HG02798 (cell line): ENCODE measurements at regions not wholly inside any gene's neighbourhood (a gene's known extent, or its start where the extent isn't known, plus 50 kb on each side); places are given as distances from the start of the nearest gene placed in this dataset.
"Not testable (repeated sequence)": the region's sequence is repeated elsewhere in the genome, so short reads cannot be mapped to it uniquely, and the experiment has no call there.

Experiments
- ATAC-seq: cut with Tn5 transposase; IDR thresholded peaks from one replicate; pipeline ENCODE4 v1.9.1; 2021; ENCODE audit warnings: mild to moderate bottlenecking; ENCODE audit not compliant: unreplicated experiment, poor library complexity

DNA sequence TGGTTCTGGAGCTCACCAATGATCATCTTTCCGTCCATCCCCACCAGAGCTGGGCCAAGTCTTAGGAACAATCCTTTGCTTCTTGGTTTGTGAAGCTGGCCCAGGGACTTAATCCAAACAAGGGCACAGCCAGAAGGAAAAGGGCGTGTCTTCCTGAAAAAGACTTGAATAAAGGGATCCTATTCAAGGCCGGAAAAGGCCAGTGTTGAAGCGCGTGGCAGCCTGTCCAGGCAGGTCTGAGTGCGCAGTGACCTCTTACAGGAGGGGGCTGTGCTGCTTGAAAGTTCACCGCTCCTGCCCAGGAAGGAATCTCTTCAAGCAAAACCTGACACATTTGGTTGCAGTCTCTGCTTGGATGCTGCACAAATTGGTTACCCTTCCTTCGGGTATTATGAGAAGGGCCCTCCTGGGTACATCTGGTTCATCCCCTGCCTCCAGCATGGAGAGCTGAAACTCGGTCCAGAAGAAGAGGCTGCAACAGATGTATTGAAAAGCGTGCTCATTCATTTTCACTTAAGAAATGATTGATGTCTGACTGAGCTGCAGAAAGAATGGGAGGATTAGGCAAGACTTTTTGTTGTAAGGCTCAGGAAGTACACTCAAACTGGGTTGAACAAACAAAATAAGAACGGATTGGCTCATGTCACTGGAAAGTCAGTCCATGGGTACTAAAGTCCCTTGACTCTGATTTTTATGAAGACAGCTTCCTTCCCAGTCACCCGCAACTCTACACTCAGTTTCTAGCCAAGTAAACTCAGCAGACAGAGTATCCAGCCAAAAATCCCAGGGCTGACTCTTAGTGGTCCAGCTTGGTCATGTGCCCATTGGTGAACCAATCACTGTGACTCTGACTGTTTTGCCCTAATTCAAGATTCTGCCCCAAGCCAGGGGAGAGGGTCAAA lies 136.3 kb downstream of the TFAP2C start:
- ATAC-seq, result no peak

- no peak for ATAC-seq
These were observed 137.4 kb downstream of the TFAP2C start for GRCh38 chr20:56766528-56766927.

DNA sequence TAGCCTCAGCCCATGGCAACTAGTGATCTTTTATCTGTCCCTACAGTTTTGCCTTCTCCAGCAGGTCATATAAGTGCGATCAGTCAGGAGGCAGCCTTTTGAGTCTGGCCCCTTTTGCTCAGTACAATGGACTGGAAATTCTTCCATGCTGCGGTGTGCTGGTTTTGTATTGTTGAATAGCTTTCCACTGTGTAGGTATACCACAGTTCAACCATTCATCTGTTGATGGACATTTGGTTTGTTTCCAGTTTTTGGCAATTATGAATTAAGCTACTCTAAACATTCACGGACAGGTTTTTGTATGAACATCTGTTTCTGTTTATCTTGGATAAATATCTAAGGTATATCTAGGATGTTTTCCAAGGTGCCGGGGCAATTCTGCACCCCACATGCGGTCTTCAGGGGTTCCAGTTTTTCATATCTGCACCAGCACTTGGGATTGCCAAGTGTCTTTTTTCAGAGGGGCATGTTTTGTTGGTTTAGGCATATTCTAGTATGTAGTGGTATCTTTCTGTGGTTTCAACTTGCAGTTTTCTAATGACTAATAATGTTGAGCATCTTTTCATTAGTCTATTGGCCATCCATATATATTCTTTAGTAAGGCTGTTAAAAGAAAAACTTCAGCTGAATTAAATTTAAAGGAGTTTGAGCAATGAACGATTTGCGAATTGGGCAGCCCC lies 141.0 kb downstream of the TFAP2C start:
- no peak for ATAC-seq

DNA sequence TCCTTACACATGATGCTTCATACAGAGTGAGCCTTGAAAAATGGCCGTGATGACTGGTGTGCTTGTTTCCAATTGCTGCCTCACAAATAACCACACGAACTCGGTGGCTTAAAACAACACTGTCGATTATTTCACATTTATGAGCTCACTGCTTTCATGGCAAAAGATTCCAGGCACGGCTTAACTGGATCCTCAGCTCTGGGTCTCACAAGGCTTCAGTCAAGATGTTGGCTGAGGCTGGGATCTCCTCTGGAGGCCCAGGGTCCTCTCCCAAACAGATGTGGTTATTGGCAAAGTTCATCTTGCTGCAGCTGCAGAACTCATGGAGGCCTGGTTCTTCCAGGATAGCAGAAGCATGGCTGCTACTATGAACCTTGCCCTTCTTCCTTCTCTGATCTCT lies 144.6 kb downstream of the TFAP2C start:
- no peak for ATAC-seq

DNA sequence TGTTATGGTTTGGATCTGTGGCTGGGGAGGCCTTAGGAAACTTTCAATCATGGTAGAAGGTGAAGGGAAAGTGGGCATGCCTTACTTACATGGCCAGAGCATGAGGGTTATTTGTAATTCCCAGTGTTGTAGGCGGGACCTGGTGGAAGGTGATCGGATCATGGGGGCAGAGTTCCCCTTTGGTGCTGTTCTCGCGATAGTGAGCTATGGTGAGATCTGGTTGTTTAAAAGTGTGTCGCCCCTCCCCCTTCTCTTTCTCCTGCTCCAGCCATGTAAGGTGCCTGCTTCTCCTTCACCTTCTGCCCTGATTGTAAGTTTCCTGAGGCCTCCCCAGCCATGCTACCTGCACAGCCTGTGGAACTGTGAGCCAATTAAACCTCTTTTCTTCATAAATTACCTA lies 145.8 kb downstream of the TFAP2C start:
- no peak for ATAC-seq

- no peak for ATAC-seq
These were observed 147.2 kb downstream of the TFAP2C start for GRCh38 chr20:56776345-56776744.

- ATAC-seq, result no peak
These were observed 149.7 kb downstream of the TFAP2C start for GRCh38 chr20:56778765-56779195.

DNA sequence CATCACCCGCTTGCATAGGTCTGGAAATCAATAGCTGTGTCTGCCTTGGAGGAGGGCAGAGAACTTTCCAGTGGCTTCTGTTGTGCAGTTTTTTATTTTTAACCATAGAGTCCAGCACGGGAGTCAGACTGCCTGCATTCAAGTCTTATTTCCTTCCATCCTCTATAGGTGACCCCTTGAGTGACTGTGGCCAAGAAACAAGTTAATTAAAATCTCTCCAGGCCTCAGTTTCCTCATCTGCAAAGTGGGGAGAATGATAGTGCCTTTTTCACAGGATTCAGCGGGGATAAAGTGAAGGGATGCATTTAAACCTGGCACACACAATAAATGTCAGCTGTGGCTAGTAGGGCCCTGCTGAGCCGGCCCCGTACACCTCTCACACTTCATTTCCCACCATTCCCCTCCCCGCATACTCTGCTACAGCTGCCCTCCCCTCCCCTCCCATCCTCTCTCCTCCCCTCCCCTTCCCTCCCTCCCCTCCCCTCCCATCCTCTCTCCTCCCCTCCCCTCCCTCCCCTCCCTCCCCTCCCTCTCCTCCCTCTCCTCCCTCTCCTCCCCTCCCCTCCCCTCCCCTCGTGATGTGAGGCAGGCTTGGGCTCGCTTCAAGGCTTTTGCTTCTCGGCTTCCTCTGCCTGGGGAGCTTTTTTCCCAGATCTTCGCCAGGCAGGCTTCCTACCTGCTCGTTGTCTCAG lies 150.5 kb downstream of the TFAP2C start:
- no peak for ATAC-seq

GRCh38 chr20:56780266-56780665 lies 151.2 kb downstream of the TFAP2C start:
- ATAC-seq, result no peak

- no peak for ATAC-seq
These were observed 152.1 kb downstream of the TFAP2C start for GRCh38 chr20:56781108-56781739.

GRCh38 chr20:56781987-56782560 lies 153.0 kb downstream of the TFAP2C start:
- ATAC-seq, result not testable (repeated sequence)

DNA sequence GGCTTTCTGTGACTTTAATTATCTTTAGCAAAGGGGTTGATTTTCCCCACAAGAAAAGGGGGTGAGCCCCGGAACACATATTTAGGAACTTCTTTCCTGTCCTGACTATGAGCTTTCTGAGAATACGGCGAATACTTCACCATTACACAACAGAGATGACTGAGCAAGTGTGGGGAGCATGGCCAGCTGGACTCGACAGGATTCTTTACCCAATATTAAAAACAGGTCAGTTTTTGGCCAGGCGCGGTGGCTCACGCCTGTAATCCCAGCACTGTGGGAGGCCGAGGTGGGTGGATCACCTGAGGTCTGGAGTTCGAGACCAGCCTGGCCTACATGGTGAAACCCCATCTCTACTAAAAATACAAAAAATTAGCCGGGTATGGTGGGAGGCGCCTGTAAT lies 153.7 kb downstream of the TFAP2C start:
- ATAC-seq, result not testable (repeated sequence)

- ATAC-seq, result no peak
These were observed 154.7 kb downstream of the TFAP2C start for GRCh38 chr20:56783826-56784225.

DNA sequence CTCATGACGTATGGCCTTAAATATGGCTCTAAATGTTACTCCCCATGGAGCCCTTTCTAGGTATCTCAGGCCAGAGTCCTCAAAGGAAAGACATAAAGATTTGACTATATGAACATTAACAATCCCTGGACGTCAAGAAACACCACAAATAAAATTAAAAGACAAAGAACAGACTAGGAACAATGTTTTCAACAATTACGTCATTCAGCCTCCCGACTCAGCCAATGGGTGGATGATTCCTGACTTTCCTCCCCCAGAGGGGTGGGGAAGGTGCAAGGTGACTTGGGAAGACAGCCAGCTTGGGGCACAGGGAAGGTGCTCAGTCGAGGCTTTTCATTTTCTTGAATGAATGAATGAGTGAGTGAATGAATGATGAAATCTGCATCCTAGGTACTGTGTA lies 157.4 kb downstream of the TFAP2C start:
- ATAC-seq, result no peak

DNA sequence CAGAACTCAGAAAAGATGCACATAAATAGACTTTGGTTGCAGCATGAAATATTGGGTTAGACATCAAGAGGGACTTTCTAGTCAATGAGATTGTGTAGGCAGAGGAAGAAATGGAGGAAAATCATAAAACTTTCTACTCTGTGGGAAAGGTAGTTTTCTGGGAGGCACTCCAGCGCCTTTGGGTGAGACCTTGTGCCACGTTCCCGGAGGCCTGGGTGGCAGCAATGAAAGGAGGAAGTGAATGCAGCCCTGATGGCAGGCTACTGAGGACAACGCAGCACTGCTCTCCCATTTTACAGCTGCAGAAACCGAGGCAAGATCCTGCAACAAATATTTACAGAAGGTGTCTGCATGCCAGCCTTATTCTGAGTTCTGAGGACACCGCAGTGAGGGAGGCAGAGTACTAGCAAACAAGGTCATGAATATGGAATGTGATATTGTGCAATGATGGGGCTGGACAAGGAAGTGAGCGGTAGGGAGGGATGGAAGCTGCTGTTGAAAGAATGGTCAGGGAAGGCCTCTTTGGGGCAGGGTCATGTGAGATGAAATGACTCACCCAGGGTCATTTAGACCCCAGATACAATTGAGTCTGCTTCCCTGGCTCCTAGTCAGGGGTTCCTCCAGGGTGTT lies 159.1 kb downstream of the TFAP2C start:
- ATAC-seq, result no peak

- no peak for ATAC-seq
These were observed 159.8 kb downstream of the TFAP2C start for GRCh38 chr20:56788671-56789610.

DNA sequence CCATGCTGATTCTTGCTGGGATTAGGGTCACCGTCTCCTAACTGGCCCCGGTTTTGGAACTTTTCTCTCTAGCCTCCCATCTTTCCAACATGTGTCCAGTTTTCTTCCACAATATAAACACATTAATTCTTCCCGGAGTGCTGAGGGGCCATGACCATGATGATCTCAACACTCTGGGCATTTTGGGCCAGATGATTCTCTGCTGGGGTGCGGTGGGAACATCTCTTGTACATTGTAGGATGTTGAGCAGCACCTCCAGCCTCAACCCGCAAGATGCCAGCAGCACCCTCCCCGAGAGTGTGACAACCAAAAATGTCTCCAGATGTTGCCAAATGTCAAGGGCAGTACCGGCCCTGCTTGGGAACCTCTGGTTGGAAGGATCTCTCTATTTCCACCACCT lies 164.8 kb downstream of the TFAP2C start:
- ATAC-seq, result no peak

DNA sequence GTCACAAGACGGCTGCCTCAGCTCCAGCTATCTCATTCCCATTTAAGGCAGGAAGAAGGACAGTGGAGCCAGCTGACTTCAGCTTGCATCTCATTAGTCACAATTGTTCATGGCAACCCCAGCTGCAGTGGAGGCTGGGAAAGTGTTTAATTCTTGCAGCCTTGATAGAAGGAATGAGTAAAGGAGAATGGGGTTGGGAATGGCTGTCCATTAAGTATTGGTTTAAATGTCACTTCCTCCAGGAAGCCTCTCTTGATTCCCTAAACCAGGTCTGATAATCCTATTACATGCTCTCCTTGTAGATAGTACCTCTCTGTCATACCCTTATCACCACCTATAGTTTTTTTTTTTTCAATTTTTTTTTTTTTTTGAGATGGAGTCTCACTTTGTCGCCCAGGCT lies 166.4 kb downstream of the TFAP2C start:
- ATAC-seq, result no peak

GRCh38 chr20:56796345-56796744 lies 167.2 kb downstream of the TFAP2C start:
- ATAC-seq, result no peak
